Posterior vena cava (tissue), 2 donors: ENCODE measurements at regions not wholly inside any gene's neighbourhood (a gene's known extent, or its start where the extent isn't known, plus 50 kb on each side); places are given as distances from the start of the nearest gene placed in this dataset.

ENCODE experiments used
- DNase-seq: peaks from one replicate; pipeline ENCODE4 v3.0.0-alpha.2; 2020; ENCODE audit warnings: low spot score
- intact Hi-C, 2 donors: fragments of 100-400 bp; cut with DNase I; formaldehyde crosslinking; loops; one replicate each; pipeline versions ENCODE4 v1.14.1 to v1.14.2; 2022 to 2023
- donor health status: DM: yes; HTN: yes; CAD: no.
- donor health status: DM: yes; HTN: yes; CAD: no.

DNA sequence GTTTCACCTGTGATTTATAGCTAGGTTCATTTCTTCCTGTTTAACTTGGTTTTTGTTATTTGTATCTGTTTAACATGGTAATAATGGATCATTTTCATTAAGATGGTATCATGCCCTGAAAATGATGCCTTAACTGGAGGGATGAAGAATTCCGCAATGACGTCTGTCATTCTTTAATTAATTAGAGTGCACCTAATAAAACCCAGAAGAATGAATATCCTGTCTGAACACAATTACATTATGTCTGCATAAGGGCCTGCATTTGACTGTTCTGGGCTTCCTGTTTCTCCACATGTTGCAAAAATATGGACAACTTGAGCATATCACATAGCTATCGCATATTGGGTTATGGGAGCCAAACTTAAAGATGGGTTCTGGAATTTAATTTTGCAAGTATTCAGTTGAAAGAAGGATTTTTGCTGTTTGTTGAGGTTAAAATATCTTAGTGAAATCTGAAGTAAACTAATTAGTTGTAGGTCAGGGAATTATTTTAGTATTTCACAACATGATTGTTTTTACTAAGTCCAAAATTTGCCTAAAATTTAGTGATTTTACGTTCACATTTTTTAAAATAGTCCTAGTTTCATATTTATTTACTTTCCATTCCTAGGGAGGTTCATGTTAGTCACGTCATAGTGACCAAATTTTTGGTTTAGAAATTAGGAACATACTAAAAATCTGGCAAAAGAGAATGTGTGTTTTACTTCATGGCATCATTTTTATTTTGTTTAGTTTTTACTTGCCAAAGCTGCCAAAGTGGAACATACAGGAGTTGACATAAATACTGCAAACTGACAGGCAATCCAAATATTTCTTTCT lies 321.0 kb upstream of the TGFBR2 start:
- DNase-seq = no peak
- intact Hi-C loops = no loop called here

DNA sequence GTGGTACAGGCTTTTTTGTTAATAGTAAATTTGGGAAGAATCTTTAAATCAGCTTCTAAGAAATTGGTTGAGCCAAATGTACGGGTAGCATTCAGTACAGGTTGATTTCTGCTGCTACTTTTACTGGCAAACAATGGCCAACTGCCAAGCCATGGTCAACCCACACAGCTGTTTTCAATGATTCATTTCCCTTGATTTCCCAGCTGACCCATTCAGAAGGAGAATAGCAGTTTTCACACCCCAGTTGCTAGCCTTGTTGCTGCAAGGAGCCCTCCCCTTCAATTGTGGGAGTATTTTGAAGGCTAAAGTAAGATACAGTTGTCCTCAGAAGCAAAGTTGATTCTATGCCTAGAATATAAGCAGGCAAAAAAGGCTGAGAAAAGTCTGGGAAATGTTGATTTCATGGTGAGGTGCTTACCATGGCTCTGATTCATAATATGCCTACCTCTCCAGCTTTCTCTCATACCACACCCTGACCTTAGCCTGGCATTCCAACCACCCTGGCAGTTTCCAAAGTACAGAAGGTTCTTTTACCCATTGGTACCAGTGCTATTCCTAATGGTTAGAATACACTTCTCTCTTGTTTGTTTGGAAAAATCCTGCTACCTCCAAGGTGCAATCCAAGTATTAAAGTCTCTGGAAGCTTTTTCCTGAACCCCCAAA lies 320.3 kb upstream of the TGFBR2 start:
- intact Hi-C loops = no loop called here
- DNase-seq = peak; percentile 90

DNA sequence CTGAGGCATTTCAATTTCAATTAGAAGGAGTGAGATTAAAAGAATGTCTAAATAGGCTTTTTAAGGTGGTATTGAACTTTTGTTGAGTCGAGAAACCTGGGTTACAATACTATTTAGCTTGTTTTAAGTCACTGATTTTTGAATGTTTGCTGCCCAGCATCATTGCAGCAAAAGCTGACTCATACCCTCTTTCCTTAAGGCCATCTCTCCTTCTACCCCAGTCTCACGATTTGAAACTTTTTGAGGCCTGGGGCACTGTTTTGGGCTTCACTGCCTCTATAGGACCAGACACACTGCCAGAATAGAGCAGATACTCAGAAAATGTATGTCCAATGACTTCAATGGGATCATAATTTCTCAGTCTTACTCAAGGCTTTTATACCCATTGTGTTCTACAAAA lies 319.6 kb upstream of the TGFBR2 start:
- intact Hi-C loops = no loop called here
- no peak for DNase-seq

DNA sequence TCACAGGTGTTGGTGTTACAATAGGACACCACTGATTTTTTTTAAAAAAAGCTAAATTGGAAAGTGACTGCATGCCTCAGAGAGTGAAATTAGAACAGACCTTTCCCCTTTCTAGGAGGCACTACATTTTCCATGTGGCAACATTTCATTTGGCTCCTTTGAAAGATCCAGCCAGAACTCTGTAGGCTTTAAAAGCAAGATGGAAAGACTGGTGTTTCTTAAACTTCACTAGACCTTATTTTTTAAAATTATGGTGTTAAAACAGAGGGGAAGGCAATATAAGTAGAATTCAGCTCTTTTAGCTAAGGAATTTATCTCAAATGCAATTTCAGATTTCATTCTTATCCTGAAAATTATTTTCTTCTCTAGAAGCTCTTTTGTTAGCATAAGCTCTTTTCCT lies 317.6 kb upstream of the TGFBR2 start:
- intact Hi-C loops = no loop called here
- DNase-seq = no peak

DNA sequence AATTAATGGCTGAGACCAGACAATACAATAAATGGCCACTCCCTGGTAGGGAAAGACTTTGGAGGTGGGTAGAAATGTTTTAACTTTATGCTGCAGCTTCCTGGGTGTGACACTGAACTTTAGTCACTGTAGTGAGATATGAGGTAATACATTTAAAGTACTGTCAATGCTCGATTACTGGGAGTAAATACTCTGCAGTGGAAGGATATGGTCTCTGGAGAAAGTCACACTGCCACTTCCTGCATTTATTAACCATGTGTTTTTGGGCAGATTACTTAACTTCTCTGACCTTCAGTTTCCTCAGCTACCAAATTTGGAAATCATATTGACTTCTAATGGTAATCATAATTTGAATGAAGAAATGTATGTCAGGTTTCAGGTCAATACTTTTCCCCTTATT lies 317.1 kb upstream of the TGFBR2 start:
- no peak for DNase-seq
- intact Hi-C loops = no loop called here

DNA sequence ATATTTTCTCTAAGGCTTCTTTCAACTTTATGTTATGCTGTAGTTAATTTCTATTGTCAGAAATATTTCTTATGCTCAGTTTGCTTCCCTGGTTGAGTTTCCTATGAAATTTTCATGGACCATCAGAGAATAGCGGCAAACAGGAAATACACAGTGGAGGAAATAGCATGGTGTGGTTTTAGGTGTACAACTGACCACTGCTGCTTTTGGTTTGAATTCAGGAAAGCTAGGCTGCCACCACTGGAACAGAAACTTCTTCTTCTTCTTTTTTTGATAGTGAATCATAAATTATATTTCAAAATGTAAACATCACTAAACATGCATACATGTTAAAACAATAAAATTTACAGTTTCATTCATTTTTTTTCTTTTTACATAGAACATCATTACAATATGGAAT lies 316.6 kb upstream of the TGFBR2 start:
- intact Hi-C loops = no loop called here
- DNase-seq = no peak

DNA sequence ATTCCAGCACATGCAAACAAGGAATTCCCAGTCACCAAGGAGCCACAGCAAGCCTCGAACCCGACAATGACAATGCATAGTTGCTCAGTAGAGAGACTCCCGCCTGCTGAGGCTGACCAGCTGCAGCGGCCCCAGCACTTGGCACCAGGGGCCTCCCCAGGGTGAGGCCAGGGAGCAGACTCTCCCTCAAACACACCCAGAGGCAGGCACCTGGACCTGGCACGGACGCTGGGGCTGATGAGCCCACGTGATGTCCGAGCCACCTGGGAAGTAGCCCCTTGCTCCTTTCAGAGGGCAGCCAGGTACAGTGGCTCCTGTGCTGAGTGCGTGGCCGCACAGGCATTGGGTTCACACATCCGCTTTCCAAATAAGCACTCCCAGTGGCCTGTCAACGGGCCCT lies 315.9 kb upstream of the TGFBR2 start:
- intact Hi-C loops = no loop called here
- no peak for DNase-seq

DNA sequence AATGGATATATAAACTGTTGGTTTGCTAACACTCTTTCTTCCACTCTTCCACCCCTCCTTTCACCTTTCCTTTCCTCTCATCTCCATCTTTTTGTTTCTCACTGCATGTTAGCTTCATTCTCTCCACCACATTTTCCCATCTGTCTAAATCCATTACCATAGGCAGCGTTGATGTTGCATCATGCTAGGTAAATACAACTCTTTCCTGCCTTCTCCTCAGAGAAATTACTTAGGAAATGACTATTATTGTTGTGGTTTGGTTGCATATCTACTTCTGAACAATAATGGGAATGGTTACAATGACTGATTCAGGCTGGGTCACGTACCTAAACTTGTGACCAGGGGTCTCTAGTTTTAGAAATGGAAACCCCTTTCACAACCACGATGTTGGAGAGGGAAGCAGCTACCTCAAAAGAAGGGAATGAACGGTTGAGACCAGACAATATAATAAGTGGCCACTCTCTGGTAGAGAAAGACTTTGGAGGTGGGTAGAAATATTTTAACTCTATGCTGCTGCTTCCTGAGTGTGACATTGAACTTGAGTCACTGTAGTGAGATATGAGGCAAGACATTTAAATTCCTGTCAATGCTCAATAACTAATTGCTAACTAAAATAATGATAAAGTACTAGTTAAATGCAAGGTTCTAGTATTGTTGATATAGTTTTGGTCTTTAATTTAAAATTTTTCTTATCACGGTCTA lies 314.1 kb upstream of the TGFBR2 start:
- intact Hi-C loops = no loop called here

DNA sequence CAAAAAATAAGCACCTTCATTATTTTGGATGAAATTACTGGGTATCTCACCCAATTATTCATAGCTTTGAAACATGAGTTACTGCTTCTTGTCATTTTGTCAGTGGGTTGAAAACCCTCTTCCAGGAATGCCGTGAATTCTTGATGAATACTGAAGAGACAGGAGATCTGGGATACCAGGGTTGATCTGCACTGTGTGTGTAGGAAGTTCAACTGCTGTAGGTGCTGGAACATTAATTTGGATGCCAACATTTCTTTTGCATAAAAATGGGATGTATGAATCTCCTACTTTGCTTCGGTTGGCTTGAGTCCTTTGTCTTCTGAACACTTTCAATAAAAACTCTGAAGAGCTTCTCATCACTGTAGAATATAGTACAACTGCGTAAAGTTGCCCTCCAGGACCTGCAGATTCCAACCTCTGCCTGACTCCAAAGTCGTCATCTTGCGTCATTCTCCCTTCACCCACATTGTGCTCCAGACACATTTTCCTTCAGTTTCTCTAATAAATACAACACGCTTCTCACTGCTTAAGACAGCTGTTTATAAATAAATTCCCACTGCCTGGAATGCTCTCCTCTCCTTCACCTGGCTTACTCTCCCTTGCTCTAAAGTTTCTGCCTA lies 312.7 kb upstream of the TGFBR2 start:
- DNase-seq = no peak
- intact Hi-C loops = no loop called here

More for the DNA sequence above, 314.1 kb upstream of the TGFBR2 start:
- no peak for DNase-seq

DNA sequence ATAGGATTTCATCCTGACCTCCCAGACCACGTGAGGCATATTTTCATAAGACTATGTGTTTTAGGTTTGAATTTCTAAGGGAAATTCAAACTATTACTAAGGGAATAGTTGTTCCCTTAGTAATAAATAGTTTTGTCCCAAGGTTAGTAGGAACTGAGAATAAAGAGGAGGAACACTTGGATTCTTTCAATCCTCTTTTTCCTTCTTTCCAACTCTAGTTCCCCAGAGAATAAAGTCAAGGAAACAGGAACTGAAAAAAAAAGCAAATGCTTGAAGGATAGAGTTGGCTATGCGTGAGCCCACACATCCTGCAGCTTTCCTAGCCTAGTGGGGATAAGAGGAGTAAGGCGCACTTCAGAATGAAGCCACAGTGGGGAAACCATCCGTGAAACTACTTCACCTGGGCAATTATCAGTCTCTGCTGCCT lies 312.1 kb upstream of the TGFBR2 start:
- intact Hi-C loops = no loop called here
- DNase-seq = no peak

DNA sequence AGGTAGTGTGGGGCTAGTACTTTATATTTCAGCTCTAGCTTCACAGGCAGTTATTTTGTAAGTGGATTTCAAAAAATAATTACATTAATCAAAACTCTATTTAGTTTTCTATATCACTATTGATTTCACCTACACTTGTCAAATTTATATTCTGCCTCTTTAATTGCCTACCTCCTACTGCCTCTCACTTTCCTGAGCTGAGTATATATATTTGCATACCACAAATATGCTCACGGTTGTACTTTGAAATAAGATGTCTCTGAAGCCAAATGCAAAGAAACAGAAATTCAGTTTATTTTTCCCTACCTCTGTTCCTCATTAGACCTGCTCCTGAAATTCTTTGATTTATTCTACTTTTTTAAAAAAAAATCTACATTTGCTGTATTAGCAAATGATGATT lies 309.3 kb upstream of the TGFBR2 start:
- intact Hi-C loops = no loop called here
- DNase-seq = no peak

DNA sequence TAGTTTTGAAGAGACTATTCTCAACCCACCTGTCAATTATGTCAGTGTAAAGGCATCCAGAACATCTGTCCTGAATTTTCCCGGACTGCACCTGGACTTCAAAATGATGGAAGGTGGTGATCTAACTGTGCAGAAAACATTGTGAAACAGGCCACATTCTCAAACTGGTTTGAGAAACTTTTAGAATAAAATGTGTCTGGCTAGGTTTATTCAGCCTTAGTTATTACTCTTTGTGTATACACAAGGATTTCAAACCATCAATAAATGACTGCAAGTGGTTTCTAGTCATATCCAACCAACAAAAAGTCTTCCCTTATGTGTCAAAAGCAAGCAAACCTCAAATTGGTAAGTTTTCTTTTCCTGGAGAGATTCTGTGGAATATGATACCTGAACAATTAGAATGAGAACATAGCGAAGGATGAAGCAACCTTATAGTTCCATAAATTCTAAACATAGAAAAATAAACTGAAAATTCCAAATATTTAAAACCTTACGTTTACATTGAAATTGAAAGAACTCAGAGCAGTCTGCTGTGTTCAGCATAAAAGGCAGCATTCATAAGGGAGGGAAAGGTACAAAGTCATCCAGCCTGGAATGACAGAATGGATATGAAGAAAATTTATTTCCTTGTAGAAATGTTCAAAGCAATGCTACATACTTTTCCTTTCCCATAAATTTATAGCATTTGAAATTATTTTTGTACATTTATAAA lies 306.6 kb upstream of the TGFBR2 start:
- no peak for DNase-seq

DNA sequence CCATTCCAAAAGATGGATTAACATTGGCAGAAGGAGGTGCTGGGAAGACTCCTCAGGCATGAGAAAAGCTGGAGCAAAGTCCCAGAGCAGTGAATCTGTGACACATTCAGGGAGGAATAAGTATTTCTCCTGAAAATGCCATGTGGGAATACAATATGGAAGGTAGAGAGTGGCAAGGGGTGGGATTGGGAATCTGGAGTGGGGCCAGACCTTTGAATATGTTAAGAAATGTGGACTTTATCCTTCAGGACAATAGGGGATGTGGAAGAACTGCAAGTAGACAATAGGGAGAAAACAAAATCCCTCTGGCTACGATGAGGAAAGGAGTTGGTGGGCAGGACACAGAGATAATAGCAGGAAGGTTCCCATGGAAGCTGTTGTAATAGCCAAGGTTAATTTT lies 305.6 kb upstream of the TGFBR2 start:
- DNase-seq = no peak
- intact Hi-C loops = no loop called here

More for the DNA sequence above, 306.6 kb upstream of the TGFBR2 start:
- intact Hi-C loops = no loop called here

DNA sequence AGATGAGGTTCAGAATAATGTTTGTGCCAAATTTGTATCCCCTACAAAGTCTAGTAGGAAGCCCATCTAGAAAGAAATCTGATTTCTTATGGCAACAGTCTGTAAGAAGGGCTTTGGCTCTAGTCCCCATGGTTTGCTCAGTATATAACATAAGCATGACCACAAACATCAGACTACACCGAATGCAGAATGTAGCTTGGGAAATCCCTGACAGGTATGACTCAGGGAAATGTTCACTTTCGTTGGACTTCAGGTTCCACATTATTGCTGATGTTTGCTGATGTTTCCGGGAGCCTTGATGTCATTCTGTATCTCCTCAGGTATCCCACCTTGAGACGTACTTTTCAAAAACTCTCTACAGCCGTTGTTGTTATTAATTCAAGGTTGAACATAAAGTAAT lies 304.4 kb upstream of the TGFBR2 start:
- DNase-seq = no peak
- intact Hi-C loops = no loop called here

DNA sequence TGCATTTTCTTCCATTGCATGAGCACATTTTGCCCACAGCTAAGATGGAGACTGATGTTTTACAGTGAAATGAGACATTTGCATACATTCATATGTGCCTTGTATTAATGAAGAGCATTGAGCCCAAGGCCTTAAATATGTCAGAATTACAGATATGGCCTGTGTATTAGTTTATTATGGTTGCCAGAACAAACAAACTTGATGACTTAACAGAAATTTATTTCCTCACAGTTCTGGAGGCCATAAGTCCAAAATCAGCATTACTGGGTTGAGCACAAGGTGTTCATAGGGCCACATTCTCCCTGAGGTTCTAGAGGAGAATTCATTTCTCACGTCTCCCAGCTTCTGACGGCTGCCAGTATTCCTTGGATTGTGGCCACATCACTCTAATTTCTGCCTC lies 302.6 kb upstream of the TGFBR2 start:
- DNase-seq = no peak
- intact Hi-C loops = no loop called here

DNA sequence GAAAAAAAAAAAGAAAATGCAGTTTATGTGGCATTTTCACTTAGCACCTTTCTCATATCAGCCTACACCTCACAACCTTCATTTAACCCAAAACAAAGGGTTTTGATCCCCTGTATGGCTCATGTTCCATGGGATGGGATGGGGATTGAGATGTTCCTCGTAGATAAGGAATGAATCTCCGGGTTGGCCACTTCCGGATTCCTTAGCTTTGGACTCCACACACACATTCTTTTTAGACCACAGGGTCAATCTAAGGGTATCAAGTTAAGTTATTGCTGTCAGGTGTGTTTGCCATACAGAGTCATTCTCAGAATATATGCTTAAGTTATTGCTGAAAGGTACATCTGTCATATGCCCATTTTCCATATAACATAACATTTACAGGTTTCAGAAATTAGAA lies 301.4 kb upstream of the TGFBR2 start:
- DNase-seq = no peak
- intact Hi-C loops = no loop called here

DNA sequence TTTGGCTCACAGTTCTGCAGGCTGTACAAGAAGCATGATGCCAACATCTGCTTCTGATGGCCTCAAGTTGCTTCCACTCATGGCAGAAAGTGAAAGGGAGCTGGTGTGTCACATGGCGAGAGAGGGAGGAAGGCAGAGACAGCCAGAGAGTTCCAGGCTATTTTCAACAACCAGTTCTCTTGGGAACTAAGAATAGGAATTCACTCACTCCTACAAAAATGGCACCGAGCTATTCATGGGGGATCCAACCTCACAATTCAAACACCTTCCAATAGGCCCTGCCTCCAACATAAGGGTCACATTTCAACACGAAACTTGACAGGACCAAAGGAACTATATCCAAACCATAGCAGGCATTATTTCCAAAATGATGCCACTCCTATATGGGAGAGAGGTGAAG lies 299.5 kb upstream of the TGFBR2 start:
- intact Hi-C loops = no loop called here
- DNase-seq = no peak

DNA sequence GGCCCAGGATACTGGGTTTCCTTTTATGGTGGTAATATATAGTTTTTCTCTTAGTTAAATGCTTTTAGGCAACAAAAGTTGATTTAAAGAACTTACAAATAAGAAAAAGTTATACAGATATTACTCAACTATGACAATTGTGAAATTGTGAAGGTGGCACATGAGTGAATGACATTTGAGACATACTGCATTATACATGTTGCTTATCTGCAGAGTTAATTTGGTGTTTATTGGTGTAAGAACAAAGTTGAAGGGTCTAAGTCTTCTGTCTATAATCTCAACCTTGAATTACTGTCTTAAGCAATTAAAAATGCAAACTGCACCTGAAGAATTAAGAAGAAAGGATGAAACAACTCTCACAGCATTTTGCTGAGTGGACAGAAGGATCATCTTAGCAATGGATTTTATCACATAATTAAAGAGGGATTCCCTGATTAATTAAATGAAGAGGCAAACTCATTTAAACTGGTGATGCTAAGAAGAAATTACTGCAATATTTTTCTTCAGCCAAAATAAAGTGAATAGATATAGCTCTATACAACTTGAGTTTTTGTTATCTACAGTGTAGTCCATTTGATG lies 298.9 kb upstream of the TGFBR2 start:
- no peak for DNase-seq
- intact Hi-C loops = no loop called here

DNA sequence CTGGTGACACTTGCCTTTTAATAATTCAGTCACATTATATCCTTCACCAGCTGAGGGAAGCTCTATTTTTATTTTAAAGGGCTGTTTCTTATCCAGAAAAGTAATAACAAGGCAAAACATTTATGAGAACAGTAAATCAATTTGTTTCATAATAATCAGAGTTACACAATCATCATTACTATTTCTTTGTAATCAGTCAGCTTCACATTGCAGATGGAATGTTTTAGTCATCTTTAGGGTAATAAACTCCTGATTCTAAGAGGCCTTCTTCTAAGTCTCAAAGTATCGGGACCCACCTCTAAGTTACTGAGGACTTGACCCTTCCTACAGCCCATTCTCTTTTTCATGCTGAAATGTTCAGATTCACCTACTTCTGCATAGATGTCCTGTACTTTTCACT lies 298.3 kb upstream of the TGFBR2 start:
- intact Hi-C loops = no loop called here
- DNase-seq = no peak
